Jurkat, Clone E6-1 (cell line): ENCODE measurements at regions not wholly inside any gene's neighbourhood (a gene's known extent, or its start where the extent isn't known, plus 50 kb on each side); places are given as distances from the start of the nearest gene placed in this dataset.

Experiments
- DNase-seq: peaks from one replicate; pipeline ENCODE4 v3.0.0-alpha.2; 2011; ENCODE audit warnings: low read depth, low spot score
- H3K4me3 ChIP-seq: 2 replicates; pipeline ENCODE4 v1.5.1; 2011; ENCODE audit warnings: mild to moderate bottlenecking, low read length, control low read depth, moderate library complexity

DNA sequence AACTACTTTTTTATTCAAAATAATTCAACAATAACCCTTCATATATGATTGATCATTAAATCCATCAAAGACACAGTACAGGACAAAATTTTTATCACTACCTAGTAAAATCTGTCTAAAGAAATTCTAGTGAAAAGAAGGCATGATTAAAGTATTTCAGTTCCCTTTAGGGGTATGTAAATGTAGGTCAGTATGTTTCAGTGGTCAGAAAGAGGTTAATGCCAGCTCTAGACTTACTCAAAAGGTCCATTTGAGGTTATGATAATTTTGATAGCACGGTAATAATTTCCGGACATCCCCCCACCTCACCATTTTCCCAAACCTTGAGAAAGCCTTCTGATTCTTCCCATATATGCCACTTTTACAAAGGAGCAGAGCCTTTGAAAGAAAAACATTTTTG, 193.5 kb upstream of the ID4 start:
- DNase-seq: no peak

DNA sequence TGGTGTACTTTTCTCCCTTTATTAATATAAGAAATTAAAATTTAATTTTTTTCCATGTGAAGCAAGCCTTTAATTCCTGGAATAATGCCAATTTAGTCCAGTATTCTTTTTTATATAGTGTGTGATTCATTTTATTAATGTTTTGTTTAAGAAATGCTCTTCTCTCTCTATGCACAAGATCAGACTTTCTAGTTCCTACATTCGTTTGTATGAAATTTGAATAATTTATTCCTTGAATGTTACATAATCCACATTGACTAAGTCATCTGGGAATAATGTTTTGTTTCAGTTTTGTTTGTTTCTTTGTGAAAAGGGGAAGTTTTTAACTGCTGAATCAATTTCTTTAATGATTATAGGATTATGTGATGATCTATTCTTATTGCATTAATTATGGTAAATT, 181.4 kb upstream of the ID4 start:
- H3K4me3 ChIP-seq: no peak overlapping the region
- DNase-seq: no peak

More for the DNA sequence above, 193.5 kb upstream of the ID4 start:
- no peak overlapping the region for H3K4me3 ChIP-seq

DNA sequence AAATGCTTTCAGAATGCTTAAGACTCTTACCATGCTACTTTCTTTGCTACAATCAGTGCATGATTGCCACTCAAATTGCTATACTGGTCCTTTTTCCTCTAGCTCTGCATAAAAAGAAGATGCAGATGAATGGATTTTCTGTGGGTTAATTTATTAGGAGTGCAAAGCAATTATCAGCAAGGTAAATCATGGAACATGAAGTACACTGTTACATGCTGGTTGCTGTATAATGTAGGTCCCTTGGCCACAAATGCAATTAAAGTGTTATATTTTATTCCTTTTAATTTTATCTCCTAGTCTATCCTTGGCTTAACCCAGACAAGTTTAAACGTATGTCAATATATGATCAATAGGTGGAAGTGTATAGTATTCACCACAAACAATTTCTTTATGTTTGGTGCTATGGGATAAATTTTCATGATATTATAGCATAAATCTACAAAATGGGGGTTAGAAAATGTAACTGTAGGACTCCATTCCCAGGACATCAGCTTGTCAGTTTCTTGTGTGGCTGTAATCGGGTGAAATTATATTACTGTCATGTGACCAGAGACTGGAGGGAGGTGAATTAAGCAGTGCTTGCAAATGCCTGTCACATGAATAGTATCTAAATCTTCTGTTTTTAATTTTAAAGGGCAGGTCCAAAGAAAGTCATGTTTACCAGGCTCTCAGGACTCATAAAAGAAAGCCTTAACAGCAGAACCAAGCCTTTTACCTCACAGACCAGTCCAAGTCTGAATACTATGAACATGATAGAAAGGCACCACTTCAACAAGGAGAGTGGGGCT, 176.9 kb upstream of the ID4 start:
- DNase-seq: no peak
- no peak overlapping the region for H3K4me3 ChIP-seq

DNA sequence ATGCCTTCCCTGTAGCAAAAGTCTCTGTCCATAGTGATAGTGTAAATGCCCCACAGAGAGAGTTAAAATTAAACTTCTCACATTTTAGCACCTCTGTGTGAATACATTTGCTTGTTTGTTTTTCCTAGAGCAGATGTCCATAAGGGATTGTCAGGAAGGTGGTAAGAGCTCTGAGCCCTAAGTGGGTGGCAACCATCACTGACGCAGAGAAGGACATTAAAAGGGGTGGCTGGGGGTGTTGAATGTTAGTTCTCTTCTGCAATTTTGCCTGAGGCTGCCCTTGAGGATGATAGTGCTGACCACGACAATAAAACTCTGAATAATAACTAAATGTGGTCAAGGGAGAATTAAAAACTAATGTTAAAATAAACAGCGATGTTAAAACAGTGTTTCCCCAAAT, 174.3 kb upstream of the ID4 start:
- no peak overlapping the region for H3K4me3 ChIP-seq
- DNase-seq: no peak

DNA sequence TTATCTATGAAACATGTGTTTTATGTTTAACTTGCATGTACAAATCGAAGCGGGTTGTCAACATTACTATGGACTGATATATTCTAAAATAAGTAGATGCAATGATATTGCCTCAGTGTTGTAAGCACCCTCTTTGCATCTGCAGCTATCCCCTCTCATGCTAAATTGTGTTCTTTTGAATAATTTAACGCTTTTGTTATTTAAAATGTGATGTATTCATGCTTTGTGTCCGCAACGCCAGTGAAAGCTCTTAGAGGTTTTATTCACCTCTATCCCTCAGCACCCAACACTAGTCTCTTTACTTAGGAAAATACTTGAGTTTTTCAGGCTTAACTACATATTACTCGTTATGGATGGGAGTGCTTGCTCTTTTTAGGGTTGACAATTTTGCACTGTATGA, 173.7 kb upstream of the ID4 start:
- H3K4me3 ChIP-seq: no peak overlapping the region
- DNase-seq: no peak

DNA sequence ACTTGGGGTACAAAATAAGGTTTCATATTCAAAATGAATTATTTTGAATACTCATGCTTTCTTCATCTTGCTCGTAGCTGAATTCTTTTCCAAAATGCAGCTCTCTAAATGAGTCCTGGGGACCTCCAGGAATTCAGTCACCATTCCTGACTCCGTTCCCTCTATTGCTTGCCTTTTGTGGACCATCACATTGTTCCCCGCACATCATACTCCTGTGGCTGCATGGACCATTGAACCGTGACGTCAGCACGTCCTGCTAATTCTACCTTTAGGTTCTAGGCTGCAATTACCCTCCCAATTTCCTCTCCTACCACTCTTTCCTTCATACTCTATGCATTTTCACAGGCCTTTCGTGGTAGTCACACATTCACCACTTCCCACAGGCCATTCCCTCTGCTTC, 173.1 kb upstream of the ID4 start:
- H3K4me3 ChIP-seq: no peak overlapping the region
- DNase-seq: no peak

DNA sequence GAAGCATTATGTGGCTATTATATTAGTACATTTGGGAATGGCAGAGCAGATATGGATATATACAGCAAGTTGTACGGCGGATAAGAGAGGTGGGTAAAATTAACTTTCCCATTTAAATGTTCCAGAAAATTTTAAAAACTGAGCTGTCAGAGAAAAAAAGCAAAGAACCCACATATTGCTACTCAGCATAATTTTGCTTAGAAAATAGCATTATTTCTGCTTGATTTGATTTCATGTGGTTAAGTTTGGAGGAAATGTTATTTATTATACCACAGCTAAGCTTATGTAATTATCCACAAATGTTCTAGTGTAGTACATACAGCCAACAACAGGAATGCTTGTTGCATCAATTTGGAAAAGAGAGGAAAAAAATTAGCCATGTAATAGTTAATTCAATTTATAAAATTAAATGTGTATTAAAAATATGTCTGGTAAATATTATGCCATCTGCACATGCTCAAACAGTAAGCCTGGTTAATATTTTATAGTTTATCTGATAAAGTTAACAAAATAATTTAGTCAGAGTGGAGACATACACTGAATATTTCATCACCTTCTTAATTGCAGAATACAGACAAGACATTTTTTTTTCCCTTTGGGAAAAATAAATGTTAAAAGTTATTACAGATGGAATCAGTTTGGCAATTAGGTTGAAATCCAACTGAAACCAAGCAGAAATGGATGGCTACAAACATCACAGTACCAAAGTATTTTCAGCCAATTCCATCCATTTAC, 172.1 kb upstream of the ID4 start:
- no peak for DNase-seq
- H3K4me3 ChIP-seq: no peak overlapping the region

DNA sequence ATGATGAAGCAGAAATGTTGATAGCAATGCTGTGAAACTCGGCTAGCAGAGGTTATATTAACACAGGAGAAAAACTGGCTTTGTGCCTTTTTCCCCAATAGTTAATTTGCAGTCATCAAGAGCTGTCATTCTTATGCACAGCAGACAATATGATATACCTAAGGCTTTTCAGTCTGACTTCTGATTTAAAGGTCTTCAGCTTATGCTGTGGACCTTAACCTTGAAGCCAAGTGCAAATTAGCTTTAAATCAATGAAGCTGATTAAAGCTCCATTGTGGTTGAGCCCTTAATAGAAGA, 171.6 kb upstream of the ID4 start:
- no peak for DNase-seq

DNA sequence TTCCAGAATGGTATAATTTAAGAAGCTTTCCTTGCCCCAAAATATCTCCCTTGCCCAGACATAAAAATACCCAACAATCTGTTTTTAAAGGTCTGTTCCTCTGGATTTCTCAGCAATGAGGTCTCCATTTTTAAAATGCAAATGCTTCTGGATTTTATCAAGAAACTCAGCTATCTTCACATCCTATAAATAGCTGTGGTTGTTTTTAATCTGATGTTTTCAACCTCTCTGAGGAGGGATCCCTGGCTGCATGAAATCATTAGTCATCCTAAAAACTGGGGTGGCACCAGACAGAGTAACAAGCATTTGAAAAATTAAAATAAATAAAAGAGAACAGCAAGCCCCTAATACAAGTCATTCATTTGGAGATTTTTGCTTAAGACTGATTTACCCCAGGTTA, 168.5 kb upstream of the ID4 start:
- no peak for DNase-seq
- no peak overlapping the region for H3K4me3 ChIP-seq

More for the DNA sequence above, 171.6 kb upstream of the ID4 start:
- H3K4me3 ChIP-seq: no peak overlapping the region

DNA sequence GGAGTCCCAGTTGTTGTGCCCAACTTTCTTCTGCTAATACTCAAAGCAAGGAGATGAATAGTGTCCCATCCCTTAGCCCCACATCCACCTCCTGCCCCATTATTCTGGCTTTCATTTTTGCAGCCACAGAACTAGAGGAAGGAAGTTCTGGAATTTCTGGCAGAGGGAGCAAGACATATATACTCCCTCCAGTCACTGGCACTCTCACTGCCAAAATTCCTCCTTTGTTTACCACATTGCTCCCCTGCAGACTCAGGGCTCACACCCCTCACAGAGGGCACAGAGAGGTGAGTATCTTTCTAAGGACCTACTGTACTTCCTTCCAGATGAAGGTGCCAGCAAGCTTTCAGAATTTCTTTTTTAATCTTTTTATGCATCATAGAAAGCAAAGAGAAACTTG, 168.0 kb upstream of the ID4 start:
- H3K4me3 ChIP-seq: no peak overlapping the region
- DNase-seq: no peak

DNA sequence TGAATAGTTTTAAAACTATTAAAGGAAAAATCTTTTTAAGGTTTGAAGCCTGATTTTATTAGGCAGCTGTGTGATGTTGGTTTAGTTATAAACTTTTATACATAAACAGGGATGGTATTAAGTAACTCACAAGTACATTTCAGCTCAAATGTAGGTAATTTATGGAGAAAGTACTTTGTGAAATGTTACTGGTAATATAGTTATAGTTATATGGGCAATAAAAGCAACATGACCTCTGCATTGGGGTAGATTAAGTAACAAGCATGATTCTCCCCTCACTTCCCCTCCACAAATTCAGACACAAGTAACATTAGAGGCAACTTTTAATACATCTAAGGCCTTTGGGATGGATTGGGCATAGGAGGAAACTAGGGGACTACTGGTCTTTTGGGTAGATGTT, 154.3 kb upstream of the ID4 start:
- no peak overlapping the region for H3K4me3 ChIP-seq
- no peak for DNase-seq

DNA sequence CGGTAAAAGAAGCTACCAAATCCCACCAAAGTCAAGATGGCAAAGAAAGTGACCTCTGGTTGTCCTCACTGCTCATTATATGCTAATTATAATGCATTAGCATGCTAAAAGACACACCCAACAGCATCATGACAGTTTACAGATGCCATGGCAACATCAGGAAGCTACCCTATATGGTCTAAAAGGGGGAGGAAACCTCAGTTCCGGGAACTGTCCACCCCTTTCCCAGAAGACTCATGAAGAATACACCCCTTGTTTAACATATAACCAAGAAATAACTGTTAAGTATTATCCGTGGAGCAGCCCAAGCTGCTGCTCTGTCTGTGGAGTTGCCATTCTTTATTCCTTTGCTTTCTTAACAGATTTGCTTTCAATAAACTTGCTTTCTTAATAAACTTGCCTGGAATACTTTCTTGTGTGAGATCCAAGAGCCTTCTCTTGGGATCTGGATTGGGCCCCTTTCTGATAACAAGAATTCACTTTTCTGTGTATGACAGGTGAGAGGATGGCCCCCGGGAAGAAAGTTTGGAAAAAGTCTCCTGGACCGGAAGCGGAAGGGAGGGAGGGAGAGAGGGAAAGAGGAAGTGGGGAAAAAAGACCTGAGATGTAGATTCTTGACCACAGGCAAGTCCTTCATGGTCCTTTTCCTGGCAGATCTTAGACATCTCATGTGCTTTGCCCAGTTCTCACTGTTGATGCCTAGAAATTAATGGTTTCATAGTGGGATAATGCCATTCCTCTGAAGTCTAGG, 146.7 kb upstream of the ID4 start:
- no peak overlapping the region for H3K4me3 ChIP-seq
- no peak for DNase-seq

DNA sequence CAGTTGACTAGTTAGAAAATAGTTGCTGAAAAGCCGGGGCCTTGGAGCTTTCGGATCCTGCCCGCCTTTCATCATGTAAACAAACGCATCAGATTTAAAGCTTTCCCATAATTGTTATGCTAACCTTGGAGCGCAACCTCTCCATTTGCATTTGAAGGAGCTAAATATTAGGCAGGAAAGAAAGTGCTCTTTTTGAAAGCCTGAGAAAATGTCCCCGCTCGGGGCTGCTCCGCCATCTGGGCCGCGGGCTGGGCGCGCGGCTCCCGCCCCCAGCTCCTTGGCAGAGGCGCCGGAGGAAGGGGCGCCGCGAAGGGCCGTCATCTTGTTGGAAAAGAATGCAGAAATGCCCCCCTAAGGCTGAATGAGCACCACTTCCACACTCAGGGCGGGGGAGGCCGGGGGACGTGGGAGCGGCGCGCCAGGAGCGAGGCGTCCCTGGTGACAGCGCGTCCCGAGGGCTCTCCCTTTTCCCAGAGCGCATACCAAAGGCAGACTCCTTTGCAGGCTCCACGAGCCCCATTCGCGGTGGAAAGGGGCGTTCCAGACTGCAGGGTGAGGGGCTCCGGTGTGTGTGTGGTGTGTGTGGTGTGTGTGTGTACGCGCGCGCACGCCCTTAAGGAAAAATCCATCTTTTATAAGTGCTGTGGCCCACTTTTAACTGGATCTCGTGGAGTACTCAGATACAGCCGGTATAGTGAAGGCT, 145.6 kb upstream of the ID4 start:
- no peak overlapping the region for H3K4me3 ChIP-seq
- DNase-seq: no peak

DNA sequence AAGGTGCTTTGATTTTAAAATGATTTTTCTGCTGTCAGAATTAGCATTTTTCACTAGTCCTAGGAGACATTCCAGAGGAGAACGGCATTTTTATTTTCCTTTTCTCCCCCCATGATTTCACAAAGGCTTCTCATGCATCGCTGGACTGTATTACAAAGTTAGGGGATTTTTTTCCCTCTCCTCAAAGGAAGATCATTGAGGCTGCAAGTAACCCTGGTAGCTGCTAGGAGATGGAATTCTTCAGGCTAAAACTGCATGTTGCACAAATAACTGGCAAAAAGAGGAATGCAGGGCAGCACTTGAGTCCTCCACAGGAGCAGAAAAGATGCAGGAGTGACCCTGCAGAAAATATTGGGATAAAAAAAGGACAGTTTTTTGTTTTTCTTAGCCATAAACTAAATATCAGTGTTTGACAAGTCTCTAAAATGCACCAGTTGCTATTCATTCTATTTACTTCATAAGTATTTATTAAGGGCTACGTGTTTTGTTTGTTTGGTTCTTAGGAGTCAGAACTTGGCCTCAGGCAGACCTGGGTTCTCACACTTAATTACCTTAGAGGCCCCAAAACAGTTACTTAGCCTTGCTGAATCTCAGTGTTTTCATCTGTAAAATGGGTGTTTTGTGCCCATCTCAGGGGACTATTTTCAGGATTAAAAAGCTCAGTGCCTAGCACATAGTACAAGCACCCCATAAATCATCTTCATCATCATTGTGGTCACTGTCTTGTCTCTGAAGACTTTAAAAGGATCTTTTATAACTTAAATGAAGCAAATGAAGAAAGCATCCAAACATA, 144.5 kb upstream of the ID4 start:
- no peak for DNase-seq
- no peak overlapping the region for H3K4me3 ChIP-seq

DNA sequence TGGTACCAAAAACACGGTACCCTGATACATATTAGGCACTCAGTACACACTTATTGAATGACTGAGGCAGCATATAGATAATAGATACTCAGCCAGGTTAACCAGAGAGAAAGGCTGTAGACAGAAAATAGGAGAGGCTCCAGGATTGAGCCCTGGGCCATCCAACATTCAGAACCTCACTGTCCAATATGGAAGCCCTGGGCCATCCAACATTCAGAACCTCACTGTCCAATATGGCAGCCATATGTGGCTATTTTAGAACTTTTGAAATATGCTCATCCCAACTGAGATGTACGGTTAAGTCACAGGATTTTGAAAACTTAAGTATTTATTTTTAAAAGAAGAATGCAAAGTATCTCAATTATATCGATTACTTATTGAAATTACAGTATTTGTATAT, 142.5 kb upstream of the ID4 start:
- no peak overlapping the region for H3K4me3 ChIP-seq
- no peak for DNase-seq

DNA sequence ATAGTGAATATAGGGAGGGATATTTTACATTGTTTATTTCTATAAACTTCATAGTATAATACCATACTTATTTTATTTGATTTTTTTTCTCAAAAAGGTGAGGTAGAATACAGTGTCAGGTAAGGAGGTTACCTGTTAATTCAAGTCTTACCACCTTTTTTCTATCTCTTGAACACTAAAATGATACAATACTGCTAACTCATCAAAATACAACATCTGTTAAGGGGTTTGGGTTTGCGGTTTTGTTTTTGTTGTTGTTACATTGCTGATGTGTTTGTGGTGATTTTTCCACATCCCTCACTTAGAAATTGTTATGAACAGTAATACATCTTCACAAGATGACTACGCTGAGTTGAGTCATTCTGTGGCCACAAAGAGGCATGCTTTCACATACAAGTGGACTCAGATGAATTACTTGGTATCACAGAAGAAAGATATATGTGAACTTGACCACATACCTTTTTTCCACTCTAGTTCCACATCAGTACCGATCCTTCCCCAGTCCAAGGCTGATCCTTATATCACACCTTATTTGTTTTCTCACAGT, 139.4 kb upstream of the ID4 start:
- H3K4me3 ChIP-seq: no peak overlapping the region
- DNase-seq: no peak

DNA sequence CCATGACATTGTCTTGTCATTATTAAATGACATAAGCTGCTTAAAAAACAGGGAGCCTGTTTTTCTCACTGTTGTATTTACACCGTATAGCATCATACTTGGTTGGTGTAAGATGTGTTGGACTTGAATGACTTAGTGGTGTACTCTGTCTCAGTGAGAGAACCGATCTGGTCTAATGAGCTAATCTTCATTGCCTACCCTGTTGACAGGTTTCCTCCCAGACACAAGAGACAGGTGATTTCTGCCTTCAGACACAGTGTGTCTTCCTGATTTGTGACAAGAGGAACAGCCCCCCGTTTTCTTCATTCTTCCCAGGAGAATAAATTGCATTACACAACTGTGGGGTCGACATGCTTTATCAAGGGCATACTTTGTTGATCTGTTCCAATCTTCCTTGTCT, 137.2 kb upstream of the ID4 start:
- no peak for DNase-seq
- H3K4me3 ChIP-seq: no peak overlapping the region

DNA sequence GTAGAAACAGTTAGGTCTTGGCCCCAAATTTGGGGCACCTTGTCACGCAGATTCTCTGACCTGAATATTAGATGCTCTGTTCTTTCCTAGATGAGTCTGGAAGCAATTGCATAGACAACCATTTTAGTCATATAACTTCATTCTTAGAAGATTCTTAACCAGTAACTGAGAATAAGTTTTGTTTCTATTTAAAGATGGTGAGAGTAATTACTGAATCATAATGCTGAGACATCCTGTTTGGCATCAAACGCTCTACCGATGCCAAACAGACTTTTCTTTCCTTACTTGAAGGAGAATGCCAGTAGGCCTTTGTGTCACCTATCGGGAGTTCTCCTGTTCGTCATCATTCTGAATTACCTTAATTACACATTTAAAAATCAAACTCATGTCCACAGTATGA, 131.6 kb upstream of the ID4 start:
- DNase-seq: no peak
- H3K4me3 ChIP-seq: no peak overlapping the region
